ENCODE measurements at regions not wholly inside any gene's neighbourhood (a gene's known extent, or its start where the extent isn't known, plus 50 kb on each side); places are given as distances from the start of the nearest gene placed in this dataset.
"Not testable (repeated sequence)": the region's sequence is repeated elsewhere in the genome, so short reads cannot be mapped to it uniquely, and the experiment has no call there.

DNA sequence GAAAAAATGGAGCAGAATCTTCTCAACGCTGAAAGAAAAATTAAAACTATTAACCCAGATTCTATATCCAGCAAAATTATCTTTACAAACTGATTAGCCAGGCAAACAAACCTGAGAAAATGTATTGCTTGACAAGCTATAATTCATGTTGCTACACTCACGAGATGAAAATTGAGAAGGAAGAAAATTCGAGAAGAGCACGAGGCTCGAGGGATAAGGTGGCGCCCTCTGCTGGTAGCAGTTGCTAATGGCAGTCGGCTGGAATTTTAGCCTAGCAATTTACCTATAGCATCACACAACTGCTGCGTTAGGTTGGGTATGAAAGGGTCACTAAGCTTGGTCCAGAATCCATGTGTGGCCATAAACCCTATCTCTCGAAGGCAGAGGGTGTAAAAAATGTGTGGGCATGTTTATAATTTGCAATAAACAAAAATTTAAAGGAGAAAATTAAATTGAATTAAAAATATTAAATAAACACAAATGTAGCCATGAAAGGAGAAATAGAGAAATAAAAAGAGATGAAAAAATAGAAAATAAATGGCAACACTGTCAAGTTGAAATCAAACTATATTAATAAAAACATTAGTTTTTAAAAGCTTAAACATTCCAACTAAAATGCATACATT lies 126.6 kb downstream of the PPP4R3C start:
- no peak overlapping the region for H3K4me3 ChIP-seq (ENCODE audit: low read depth, low read length)
- TF ChIP-seq CTCF (IDR thresholded peaks at IDR 0.05; ENCODE audit: low read depth, low read length), result peak; percentile 45

DNA sequence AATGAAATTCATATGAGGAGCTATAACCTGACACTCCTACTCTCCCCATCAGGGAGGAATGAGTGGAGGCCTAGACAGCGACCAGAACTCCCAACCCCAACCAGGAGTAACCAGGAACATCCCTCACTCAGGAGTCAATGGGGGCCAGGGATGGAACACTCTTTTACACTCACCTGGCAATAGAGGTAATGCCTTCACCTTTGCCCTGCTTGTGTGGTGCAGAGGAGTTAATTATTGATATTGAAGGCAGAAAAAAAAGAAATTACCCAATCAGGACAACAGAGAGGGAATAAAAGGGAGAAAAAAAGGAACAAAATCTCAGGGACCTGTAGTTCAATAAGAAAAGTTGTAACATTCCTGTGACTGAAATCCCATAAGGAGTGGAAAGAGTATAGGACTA lies 141.5 kb downstream of the PPP4R3C start:
- no peak for TF ChIP-seq CTCF (IDR thresholded peaks at IDR 0.05; ENCODE audit: low read depth, low read length)

DNA sequence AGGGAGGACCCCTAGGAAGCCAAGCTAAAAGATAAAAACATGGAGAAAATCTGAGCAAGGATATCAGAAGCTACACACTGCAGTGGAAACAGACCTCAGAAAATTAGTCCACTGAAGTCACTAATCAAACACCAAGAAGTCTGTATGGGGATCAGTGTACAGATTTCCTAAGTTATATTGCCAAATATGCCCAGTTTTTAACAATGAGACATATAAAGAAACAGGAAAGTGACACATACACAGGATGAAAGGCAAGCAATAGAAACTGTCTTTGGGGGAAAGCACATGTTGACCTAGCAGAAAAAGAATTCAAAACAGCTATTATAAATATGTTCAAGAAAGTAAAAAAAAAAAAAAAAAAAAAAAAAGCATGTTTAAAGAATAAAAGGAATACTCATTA lies 153.7 kb downstream of the PPP4R3C start:
- H3K4me3 ChIP-seq (ENCODE audit: low read depth, low read length), result no peak overlapping the region
- TF ChIP-seq CTCF (IDR thresholded peaks at IDR 0.05; ENCODE audit: low read depth, low read length), result no peak

More for the DNA sequence above, 141.5 kb downstream of the PPP4R3C start:
- H3K4me3 ChIP-seq (ENCODE audit: low read depth, low read length), result no peak overlapping the region

DNA sequence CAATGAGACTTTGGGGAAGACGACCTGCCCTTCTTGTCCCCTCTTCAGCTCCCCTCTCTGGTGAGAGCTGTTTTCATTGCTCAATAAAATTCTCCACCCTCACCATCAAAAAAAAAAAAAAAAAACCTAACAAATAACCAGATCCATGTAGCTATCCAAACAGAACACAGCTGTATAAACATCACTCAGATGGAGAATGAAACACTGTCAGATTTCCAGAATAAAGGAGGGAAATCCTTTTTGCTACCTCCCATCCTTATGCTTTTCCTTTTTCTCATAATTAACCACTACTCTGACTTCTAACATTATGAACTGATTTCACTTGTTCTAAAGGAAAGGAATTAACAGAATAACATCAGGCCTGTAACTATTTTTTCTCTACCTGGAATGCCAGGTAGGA lies 155.6 kb downstream of the PPP4R3C start:
- TF ChIP-seq CTCF (IDR thresholded peaks at IDR 0.05; ENCODE audit: low read depth, low read length), result no peak

DNA sequence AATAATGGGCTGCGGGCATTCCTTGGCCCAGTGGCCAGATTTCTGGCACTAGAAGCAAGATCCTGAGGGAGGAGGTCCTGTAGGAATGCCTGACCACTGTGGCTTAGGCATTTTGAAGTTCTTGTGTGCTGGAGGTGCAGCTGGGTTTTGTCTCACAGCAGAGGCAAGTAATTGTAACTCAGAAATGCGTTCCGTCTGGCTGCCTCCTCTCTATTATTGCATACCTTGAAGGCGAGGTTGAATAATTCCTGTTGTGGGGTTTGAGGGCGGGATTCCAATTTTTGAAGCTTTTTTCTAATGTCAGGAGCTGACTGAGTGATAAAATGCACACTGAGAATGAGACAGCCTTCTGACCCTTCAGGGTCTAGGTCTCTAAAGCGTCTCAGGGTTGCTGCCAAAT lies 170.6 kb downstream of the PPP4R3C start:
- not testable (repeated sequence) for H3K4me3 ChIP-seq (ENCODE audit: low read depth, low read length)

More for the DNA sequence above, 155.6 kb downstream of the PPP4R3C start:
- H3K4me3 ChIP-seq (ENCODE audit: low read depth, low read length), result no peak overlapping the region

DNA sequence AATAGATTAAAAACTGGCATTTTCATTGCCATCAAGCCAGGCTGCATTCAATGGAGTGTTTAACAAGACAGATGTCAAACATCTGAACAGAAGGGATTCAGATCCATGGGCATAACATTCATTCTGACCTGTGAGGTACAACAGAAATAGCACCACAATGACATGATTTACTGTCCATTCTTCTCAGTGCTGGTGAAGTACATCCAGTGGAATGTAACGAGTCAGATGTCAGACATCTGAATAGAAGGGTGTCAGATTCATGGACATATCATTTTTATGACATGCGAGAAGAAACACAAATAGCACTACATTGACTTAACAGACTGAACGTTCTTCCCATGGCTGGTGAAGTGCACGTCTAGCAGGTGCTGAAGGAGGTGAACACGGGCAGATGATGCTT lies 186.4 kb downstream of the PPP4R3C start:
- no peak overlapping the region for H3K4me3 ChIP-seq (ENCODE audit: low read depth, low read length)
- TF ChIP-seq CTCF (IDR thresholded peaks at IDR 0.05; ENCODE audit: low read depth, low read length), result no peak

GRCh38 chrX:27254656-27255055 lies 208.5 kb downstream of the PPP4R3C start:
- TF ChIP-seq CTCF (IDR thresholded peaks at IDR 0.05; ENCODE audit: low read depth, low read length), result no peak
- no peak overlapping the region for H3K4me3 ChIP-seq (ENCODE audit: low read depth, low read length)

GRCh38 chrX:27251369-27251768 lies 211.8 kb downstream of the PPP4R3C start:
- no peak overlapping the region for H3K4me3 ChIP-seq (ENCODE audit: low read depth, low read length)
- no peak for TF ChIP-seq CTCF (IDR thresholded peaks at IDR 0.05; ENCODE audit: low read depth, low read length)

Data from WI38 (cell line).